ENCODE measurements at regions not wholly inside any gene's neighbourhood (a gene's known extent, or its start where the extent isn't known, plus 50 kb on each side); places are given as distances from the start of the nearest gene placed in this dataset.

DNA sequence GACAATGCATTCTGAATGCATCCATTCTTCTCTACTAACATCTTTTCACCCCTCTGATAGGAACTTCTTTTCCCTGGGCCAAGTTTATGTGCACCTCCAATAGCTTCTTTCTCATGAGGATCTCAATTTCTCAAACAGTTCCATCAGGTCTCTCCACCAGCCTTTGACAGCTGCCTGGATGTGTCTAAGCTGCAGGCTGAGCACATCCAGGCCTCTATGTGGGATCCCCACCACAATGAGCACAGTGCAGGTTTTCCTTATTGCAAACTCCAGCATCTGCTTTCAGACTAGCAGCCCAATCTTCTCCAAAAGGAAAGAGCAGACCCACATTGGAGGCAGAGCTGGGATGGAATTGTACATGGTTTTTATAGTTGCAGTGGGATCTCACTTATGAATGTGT is 145.3 kb upstream of the TBX20 start:
- no peak for TF ChIP-seq ZFP30 (CRISPR knock-in tag; IDR thresholded peaks at IDR 0.05)
- TF ChIP-seq CSDC2 (CRISPR knock-in tag; IDR thresholded peaks at IDR 0.05) = no peak
- TF ChIP-seq, protein P1, sequence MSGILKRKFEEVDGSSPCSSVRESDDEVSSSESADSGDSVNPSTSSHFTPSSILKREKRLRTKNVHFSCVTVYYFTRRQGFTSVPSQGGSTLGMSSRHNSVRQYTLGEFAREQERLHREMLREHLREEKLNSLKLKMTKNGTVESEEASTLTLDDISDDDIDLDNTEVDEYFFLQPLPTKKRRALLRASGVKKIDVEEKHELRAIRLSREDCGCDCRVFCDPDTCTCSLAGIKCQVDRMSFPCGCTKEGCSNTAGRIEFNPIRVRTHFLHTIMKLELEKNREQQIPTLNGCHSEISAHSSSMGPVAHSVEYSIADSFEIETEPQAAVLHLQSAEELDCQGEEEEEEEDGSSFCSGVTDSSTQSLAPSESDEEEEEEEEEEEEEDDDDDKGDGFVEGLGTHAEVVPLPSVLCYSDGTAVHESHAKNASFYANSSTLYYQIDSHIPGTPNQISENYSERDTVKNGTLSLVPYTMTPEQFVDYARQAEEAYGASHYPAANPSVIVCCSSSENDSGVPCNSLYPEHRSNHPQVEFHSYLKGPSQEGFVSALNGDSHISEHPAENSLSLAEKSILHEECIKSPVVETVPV (CRISPR knock-in tag; IDR thresholded peaks at IDR 0.05) = no peak
- no peak for TF ChIP-seq ZC3H10 (CRISPR knock-in tag; IDR thresholded peaks at IDR 0.05)
- no peak for TF ChIP-seq ZNF8 (CRISPR knock-in tag; IDR thresholded peaks at IDR 0.05)
- no peak for TF ChIP-seq OSR1 (CRISPR knock-in tag; IDR thresholded peaks at IDR 0.05)
- TF ChIP-seq TOX (CRISPR knock-in tag; IDR thresholded peaks at IDR 0.05; ENCODE audit: borderline replicate concordance) = no peak
- no peak for TF ChIP-seq ESRRG (CRISPR knock-in tag; IDR thresholded peaks at IDR 0.05)
- no peak for TF ChIP-seq ZFP3 (CRISPR knock-in tag; IDR thresholded peaks at IDR 0.05)
- no peak for TF ChIP-seq GLIS3 (CRISPR knock-in tag; IDR thresholded peaks at IDR 0.05)
- no peak for TF ChIP-seq SNAI2 (CRISPR knock-in tag; IDR thresholded peaks at IDR 0.05)
- TF ChIP-seq, protein P2, sequence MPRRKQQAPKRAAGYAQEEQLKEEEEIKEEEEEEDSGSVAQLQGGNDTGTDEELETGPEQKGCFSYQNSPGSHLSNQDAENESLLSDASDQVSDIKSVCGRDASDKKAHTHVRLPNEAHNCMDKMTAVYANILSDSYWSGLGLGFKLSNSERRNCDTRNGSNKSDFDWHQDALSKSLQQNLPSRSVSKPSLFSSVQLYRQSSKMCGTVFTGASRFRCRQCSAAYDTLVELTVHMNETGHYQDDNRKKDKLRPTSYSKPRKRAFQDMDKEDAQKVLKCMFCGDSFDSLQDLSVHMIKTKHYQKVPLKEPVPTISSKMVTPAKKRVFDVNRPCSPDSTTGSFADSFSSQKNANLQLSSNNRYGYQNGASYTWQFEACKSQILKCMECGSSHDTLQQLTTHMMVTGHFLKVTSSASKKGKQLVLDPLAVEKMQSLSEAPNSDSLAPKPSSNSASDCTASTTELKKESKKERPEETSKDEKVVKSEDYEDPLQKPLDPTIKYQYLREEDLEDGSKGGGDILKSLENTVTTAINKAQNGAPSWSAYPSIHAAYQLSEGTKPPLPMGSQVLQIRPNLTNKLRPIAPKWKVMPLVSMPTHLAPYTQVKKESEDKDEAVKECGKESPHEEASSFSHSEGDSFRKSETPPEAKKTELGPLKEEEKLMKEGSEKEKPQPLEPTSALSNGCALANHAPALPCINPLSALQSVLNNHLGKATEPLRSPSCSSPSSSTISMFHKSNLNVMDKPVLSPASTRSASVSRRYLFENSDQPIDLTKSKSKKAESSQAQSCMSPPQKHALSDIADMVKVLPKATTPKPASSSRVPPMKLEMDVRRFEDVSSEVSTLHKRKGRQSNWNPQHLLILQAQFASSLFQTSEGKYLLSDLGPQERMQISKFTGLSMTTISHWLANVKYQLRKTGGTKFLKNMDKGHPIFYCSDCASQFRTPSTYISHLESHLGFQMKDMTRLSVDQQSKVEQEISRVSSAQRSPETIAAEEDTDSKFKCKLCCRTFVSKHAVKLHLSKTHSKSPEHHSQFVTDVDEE (CRISPR knock-in tag; IDR thresholded peaks at IDR 0.05) = no peak
- no peak for TF ChIP-seq BACH2 (CRISPR knock-in tag; IDR thresholded peaks at IDR 0.05; ENCODE audit: borderline replicate concordance)
- TF ChIP-seq PPARA (CRISPR knock-in tag; IDR thresholded peaks at IDR 0.05; ENCODE audit: borderline replicate concordance) = no peak
- TF ChIP-seq, protein P3, sequence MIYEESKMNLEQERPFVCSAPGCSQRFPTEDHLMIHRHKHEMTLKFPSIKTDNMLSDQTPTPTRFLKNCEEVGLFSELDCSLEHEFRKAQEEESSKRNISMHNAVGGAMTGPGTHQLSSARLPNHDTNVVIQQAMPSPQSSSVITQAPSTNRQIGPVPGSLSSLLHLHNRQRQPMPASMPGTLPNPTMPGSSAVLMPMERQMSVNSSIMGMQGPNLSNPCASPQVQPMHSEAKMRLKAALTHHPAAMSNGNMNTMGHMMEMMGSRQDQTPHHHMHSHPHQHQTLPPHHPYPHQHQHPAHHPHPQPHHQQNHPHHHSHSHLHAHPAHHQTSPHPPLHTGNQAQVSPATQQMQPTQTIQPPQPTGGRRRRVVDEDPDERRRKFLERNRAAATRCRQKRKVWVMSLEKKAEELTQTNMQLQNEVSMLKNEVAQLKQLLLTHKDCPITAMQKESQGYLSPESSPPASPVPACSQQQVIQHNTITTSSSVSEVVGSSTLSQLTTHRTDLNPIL (CRISPR knock-in tag; IDR thresholded peaks at IDR 0.05; ENCODE audit: low read depth) = no peak
- TF ChIP-seq ISL1 (CRISPR knock-in tag; IDR thresholded peaks at IDR 0.05) = no peak
- TF ChIP-seq, protein P4, sequence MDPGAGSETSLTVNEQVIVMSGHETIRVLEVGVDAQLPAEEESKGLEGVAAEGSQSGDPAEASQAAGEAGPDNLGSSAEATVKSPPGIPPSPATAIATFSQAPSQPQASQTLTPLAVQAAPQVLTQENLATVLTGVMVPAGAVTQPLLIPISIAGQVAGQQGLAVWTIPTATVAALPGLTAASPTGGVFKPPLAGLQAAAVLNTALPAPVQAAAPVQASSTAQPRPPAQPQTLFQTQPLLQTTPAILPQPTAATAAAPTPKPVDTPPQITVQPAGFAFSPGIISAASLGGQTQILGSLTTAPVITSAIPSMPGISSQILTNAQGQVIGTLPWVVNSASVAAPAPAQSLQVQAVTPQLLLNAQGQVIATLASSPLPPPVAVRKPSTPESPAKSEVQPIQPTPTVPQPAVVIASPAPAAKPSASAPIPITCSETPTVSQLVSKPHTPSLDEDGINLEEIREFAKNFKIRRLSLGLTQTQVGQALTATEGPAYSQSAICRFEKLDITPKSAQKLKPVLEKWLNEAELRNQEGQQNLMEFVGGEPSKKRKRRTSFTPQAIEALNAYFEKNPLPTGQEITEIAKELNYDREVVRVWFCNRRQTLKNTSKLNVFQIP (CRISPR knock-in tag; IDR thresholded peaks at IDR 0.05; ENCODE audit: borderline replicate concordance, low read depth) = no peak
- ATAC-seq = no peak

DNA sequence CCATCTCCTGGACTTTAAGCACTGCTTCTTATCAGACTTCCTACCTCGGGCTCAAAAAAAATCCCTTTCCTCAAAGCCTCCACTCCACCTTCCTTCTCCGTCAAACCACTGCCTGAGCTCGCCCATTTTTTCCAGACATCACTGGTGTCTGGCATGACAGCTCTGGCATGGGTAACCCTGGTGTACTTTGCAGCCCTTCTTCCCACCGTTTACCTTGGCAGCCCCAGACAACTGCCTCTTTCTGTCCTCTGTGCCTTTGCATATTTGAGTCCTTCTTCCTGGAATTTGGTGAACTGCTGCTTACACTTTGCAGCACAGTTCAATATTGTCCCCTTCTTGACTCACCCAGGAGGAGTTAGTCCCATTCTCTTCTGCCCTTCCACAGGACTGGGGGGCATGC is 144.6 kb upstream of the TBX20 start:
- TF ChIP-seq, protein P5, sequence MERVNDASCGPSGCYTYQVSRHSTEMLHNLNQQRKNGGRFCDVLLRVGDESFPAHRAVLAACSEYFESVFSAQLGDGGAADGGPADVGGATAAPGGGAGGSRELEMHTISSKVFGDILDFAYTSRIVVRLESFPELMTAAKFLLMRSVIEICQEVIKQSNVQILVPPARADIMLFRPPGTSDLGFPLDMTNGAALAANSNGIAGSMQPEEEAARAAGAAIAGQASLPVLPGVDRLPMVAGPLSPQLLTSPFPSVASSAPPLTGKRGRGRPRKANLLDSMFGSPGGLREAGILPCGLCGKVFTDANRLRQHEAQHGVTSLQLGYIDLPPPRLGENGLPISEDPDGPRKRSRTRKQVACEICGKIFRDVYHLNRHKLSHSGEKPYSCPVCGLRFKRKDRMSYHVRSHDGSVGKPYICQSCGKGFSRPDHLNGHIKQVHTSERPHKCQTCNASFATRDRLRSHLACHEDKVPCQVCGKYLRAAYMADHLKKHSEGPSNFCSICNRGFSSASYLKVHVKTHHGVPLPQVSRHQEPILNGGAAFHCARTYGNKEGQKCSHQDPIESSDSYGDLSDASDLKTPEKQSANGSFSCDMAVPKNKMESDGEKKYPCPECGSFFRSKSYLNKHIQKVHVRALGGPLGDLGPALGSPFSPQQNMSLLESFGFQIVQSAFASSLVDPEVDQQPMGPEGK (CRISPR knock-in tag; IDR thresholded peaks at IDR 0.05; ENCODE audit: borderline replicate concordance) = no peak
- TF ChIP-seq ZNF8 (CRISPR knock-in tag; IDR thresholded peaks at IDR 0.05) = no peak
- no peak for TF ChIP-seq GLIS3 (CRISPR knock-in tag; IDR thresholded peaks at IDR 0.05)
- TF ChIP-seq ZC3H10 (CRISPR knock-in tag; IDR thresholded peaks at IDR 0.05) = no peak
- TF ChIP-seq CSDC2 (CRISPR knock-in tag; IDR thresholded peaks at IDR 0.05) = no peak
- no peak for TF ChIP-seq SNAI2 (CRISPR knock-in tag; IDR thresholded peaks at IDR 0.05)
- no peak for ATAC-seq

DNA sequence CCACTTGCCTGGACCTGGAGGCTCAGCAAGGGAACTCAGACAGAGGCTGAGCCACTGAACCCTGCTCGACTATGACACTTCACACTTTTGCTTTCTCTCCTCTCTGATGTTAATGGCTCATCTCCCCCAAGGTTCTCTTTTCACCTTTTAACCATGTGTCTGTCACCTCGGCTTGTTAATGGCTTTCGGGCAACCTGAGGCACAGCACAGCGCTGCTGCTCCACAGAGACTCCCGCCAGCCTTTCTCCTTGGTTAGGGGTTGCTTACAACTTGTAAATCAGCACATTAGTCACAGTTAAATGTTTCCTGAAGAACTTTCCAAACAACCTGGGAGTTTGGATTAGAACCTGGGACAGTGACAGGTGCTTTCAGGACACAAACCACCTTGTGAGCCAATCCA is 136.2 kb upstream of the TBX20 start:
- TF ChIP-seq ZNF565 (CRISPR knock-in tag; conservative IDR thresholded peaks at IDR 0.05; ENCODE audit: low read depth) (no peak), ZC3H10 (CRISPR knock-in tag; IDR thresholded peaks at IDR 0.05) (no peak), SNAI2 (CRISPR knock-in tag; IDR thresholded peaks at IDR 0.05) (no peak), GLIS3 (CRISPR knock-in tag; IDR thresholded peaks at IDR 0.05) (no peak)
- ATAC-seq = no peak

DNA sequence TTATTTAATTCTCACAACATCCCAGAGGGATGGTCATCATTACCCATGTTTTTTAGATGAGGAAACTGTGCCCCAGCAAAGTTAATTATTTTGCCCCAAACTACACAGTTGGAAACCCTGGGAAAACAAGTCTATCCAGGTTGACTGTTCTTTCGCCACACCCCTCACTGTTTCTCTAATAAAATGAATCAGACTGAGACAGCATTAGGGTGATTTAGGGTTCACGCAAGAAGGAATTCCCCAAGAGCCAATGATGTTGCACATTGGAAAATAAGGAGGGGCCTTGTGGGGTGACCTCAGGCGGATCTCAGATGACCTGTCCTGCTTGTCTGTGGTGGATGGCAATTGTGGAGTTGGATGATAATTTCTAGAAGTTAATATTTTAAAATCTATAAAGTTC is 135.7 kb upstream of the TBX20 start:
- ATAC-seq = no peak
- TF ChIP-seq, protein P3 (CRISPR knock-in tag; IDR thresholded peaks at IDR 0.05; ENCODE audit: low read depth) = no peak
- TF ChIP-seq, protein P2 (CRISPR knock-in tag; IDR thresholded peaks at IDR 0.05) = no peak
- TF ChIP-seq, protein P1 (CRISPR knock-in tag; IDR thresholded peaks at IDR 0.05) = no peak
- TF ChIP-seq SNAI2 (CRISPR knock-in tag; IDR thresholded peaks at IDR 0.05) = no peak
- no peak for TF ChIP-seq RARB (CRISPR knock-in tag; IDR thresholded peaks at IDR 0.05)
- no peak for TF ChIP-seq ZNF565 (CRISPR knock-in tag; conservative IDR thresholded peaks at IDR 0.05; ENCODE audit: low read depth)
- TF ChIP-seq ZC3H10 (CRISPR knock-in tag; IDR thresholded peaks at IDR 0.05) = no peak
- TF ChIP-seq TCF4 (CRISPR knock-in tag; IDR thresholded peaks at IDR 0.05; ENCODE audit: borderline replicate concordance) = no peak
